Keratinocyte (primary cell): ENCODE measurements at regions not wholly inside any gene's neighbourhood (a gene's known extent, or its start where the extent isn't known, plus 50 kb on each side); places are given as distances from the start of the nearest gene placed in this dataset.

Experiments used
- DNase-seq: peaks from one replicate; pipeline ENCODE4 v3.0.0-alpha.2; 2011; ENCODE audit warnings: low read depth, missing footprints, low spot score
- FAIRE-seq: peaks from 2 replicates; lab custom pipeline; 2011; peaks lifted over from hg19 to GRCh38; lab: Jason Lieb, UNC
- H2AFZ ChIP-seq: 2 replicates; pipeline ENCODE4 v1.6.0; 2012; ENCODE audit warnings: low read length, control low read depth, inconsistent platforms; ENCODE audit not compliant: control insufficient read depth
- H3K27ac ChIP-seq: 2 replicates; pipeline ENCODE4 v1.5.1; 2011; ENCODE audit warnings: low read length; ENCODE audit not compliant: control insufficient read depth, insufficient read depth
- H3K27me3 ChIP-seq: 3 replicates; pipeline ENCODE4 v1.6.0; 2011; ENCODE audit warnings: low read length; ENCODE audit not compliant: control insufficient read depth, insufficient read depth; ENCODE audit errors: extremely low read depth
- H3K36me3 ChIP-seq, 2 experiments: 2 replicates in 1 of 2; 3 replicates in 1 of 2; pipeline ENCODE4 v1.5.1; 2011; ENCODE audit warnings: low read length in 2 of 2, mild to moderate bottlenecking in 1 of 2; ENCODE audit not compliant: control insufficient read depth in 2 of 2, insufficient read depth in 2 of 2; ENCODE audit errors: extremely low read depth in 1 of 2
- H3K4me1 ChIP-seq: 3 replicates; pipeline ENCODE4 v1.5.1; 2011; ENCODE audit warnings: low read length; ENCODE audit not compliant: control insufficient read depth, insufficient read depth; ENCODE audit errors: extremely low read depth
- H3K4me2 ChIP-seq: 3 replicates; pipeline ENCODE4 v1.6.0; 2011; ENCODE audit warnings: low read depth, low read length; ENCODE audit not compliant: control insufficient read depth, insufficient read depth; ENCODE audit errors: extremely low read depth
- H3K4me3 ChIP-seq, 3 experiments: fragments of 200-600 bp in 1 of 3; sonication (generic) in 1 of 3; 2 replicates in 2 of 3; 3 replicates in 1 of 3; pipeline ENCODE4 v1.5.1; 2011 to 2016; ENCODE audit warnings: low read length in 3 of 3, mild to moderate bottlenecking in 3 of 3, control low read depth in 2 of 3, inconsistent platforms in 1 of 3, low read depth in 1 of 3, mixed read lengths in 1 of 3, mixed run types in 1 of 3, moderate library complexity in 1 of 3; ENCODE audit not compliant: control insufficient read depth in 2 of 3, insufficient read depth in 2 of 3; ENCODE audit errors: extremely low read depth in 1 of 3
- H3K79me2 ChIP-seq: 2 replicates; pipeline ENCODE4 v1.6.0; 2012; ENCODE audit warnings: low read length; ENCODE audit not compliant: control insufficient read depth, insufficient read depth
- H3K9ac ChIP-seq: 3 replicates; pipeline ENCODE4 v1.6.0; 2011; ENCODE audit warnings: low read length; ENCODE audit not compliant: control insufficient read depth, insufficient read depth; ENCODE audit errors: extremely low read depth
- H3K9me1 ChIP-seq: 3 replicates; pipeline ENCODE4 v1.6.0; 2011; ENCODE audit warnings: low read length; ENCODE audit not compliant: control insufficient read depth, insufficient read depth; ENCODE audit errors: extremely low read depth
- H3K9me3 ChIP-seq: 2 replicates; pipeline ENCODE4 v1.5.1; 2012; ENCODE audit warnings: low read depth, low read length; ENCODE audit not compliant: control insufficient read depth
- H4K20me1 ChIP-seq: 3 replicates; pipeline ENCODE4 v1.6.0; 2011; ENCODE audit warnings: low read length; ENCODE audit not compliant: control insufficient read depth, insufficient read depth; ENCODE audit errors: extremely low read depth
- EZH2 ChIP-seq: IDR thresholded peaks from one replicate; pipeline ENCODE4 v1.6.1; 2012; ENCODE audit warnings: inconsistent platforms, mild to moderate bottlenecking, low read length, moderate library complexity
- dilution Hi-C: fragments of 300-500 bp; cut with MboI; formaldehyde crosslinking; loops from one replicate; pipeline ENCODE4 v1.7.0; 2020; ENCODE audit warnings: low sequenced_read_pairs; ENCODE audit not compliant: extremely low pct_ligation_motif_present
- TF ChIP-seq, protein P1 (sequence below), 3 experiments: IDR thresholded peaks in 1 of 3; conservative IDR thresholded peaks in 1 of 3; optimal IDR thresholded peaks in 1 of 3; 2 replicates in 2 of 3; 3 replicates in 1 of 3; pipeline versions ENCODE3 to v1.5.1; 2011; ENCODE audit warnings: low read length in 3 of 3, mild to moderate bottlenecking in 3 of 3, moderate library complexity in 2 of 3, control low read depth in 1 of 3, inconsistent platforms in 1 of 3; ENCODE audit not compliant: insufficient read depth in 2 of 3; ENCODE audit errors: extremely low read depth in 1 of 3

GRCh38 chr3:146801492-146801891 lies 196.3 kb upstream of the PLSCR5 start:
- Histone ChIP-seq H3K36me3 (no peaks in the 10 kb centered on the region), H4K20me1 (no peaks in the 10 kb centered on the region), H3K9ac (no peak overlapping the region), H3K79me2 (no peaks in the 10 kb centered on the region), H3K27me3 (no peaks in the 10 kb centered on the region), H2AFZ (no peak overlapping the region), H3K9me3 (no peaks in the 10 kb centered on the region), H3K4me2 (no peak overlapping the region), H3K4me1 (no peaks in the 10 kb centered on the region), H3K27ac (no peak overlapping the region), H3K9me1 (no peaks in the 10 kb centered on the region), H3K4me3 (no peak overlapping the region)
- FAIRE-seq (no peak), DNase-seq (no peak)
- dilution Hi-C loops, result no loop called here
- TF ChIP-seq, protein P1, sequence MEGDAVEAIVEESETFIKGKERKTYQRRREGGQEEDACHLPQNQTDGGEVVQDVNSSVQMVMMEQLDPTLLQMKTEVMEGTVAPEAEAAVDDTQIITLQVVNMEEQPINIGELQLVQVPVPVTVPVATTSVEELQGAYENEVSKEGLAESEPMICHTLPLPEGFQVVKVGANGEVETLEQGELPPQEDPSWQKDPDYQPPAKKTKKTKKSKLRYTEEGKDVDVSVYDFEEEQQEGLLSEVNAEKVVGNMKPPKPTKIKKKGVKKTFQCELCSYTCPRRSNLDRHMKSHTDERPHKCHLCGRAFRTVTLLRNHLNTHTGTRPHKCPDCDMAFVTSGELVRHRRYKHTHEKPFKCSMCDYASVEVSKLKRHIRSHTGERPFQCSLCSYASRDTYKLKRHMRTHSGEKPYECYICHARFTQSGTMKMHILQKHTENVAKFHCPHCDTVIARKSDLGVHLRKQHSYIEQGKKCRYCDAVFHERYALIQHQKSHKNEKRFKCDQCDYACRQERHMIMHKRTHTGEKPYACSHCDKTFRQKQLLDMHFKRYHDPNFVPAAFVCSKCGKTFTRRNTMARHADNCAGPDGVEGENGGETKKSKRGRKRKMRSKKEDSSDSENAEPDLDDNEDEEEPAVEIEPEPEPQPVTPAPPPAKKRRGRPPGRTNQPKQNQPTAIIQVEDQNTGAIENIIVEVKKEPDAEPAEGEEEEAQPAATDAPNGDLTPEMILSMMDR (optimal IDR thresholded peaks at IDR 0.05 in 1 of 3, IDR thresholded peaks at IDR 0.05 in 1 of 3, conservative IDR thresholded peaks at IDR 0.05 in 1 of 3; ENCODE audit: extremely low read depth in 1 of 3, insufficient read depth in 2 of 3, low read length in 3 of 3), result no peak
- TF ChIP-seq EZH2, result no peak

GRCh38 chr3:146800484-146800883 lies 195.3 kb upstream of the PLSCR5 start:
- no peaks in the 10 kb centered on the region for H3K27me3 ChIP-seq
- no peak overlapping the region for H3K9ac ChIP-seq
- FAIRE-seq (no peak), DNase-seq (no peak)
- H3K36me3 ChIP-seq, result no peaks in the 10 kb centered on the region
- H3K79me2 ChIP-seq, result no peaks in the 10 kb centered on the region
- no peak overlapping the region for H2AFZ ChIP-seq
- no peak overlapping the region for H3K27ac ChIP-seq
- H3K9me3 ChIP-seq, result no peaks in the 10 kb centered on the region
- no peaks in the 10 kb centered on the region for H3K4me1 ChIP-seq
- no peak overlapping the region for H3K4me3 ChIP-seq
- H3K4me2 ChIP-seq, result no peak overlapping the region
- no peak for TF ChIP-seq EZH2
- TF ChIP-seq, protein P1 (optimal IDR thresholded peaks at IDR 0.05 in 1 of 3, IDR thresholded peaks at IDR 0.05 in 1 of 3, conservative IDR thresholded peaks at IDR 0.05 in 1 of 3; ENCODE audit: extremely low read depth in 1 of 3, insufficient read depth in 2 of 3, low read length in 3 of 3), result no peak
- dilution Hi-C loops, result no loop called here
- H4K20me1 ChIP-seq, result no peaks in the 10 kb centered on the region
- no peaks in the 10 kb centered on the region for H3K9me1 ChIP-seq
